DOHH2 (cell line): ENCODE measurements at regions not wholly inside any gene's neighbourhood (a gene's known extent, or its start where the extent isn't known, plus 50 kb on each side); places are given as distances from the start of the nearest gene placed in this dataset.

ENCODE experiments used
- CTCF ChIP-seq: fragments of 200-600 bp; sonication (generic); IDR thresholded peaks from one replicate; pipeline ENCODE4 v1.5.1; 2014; ENCODE audit warnings: antibody characterized with exemption, mild to moderate bottlenecking, low read depth, low read length; ENCODE audit not compliant: poor library complexity, severe bottlenecking
- EZH2phosphoT487 ChIP-seq: fragments of 200-600 bp; sonication (generic); IDR thresholded peaks from 2 replicates; pipeline ENCODE4 v1.6.1; 2017; ENCODE audit warnings: borderline replicate concordance, mild to moderate bottlenecking, antibody characterized with exemption, low read length, moderate library complexity, mixed read lengths

- TF ChIP-seq CTCF (no peak), EZH2phosphoT487 (no peak)
These were observed 347.5 kb downstream of the NKX6-1 start for GRCh38 chr4:84151574-84151973.
